ENCODE measurements at regions not wholly inside any gene's neighbourhood (a gene's known extent, or its start where the extent isn't known, plus 50 kb on each side); places are given as distances from the start of the nearest gene placed in this dataset.

GRCh38 chr12:3427956-3428355 lies 63.0 kb upstream of the PRMT8 start:
- POLR2A ChIA-PET (ENCODE audit: unreplicated experiment) = no interaction called here
- no peaks in the 10 kb centered on the region for H3K36me3 ChIP-seq (ENCODE audit: control insufficient read depth, insufficient read depth, low read length)
- H2AK5ac ChIP-seq (ENCODE audit: low read depth, low read length) = no peak overlapping the region
- H3K4me2 ChIP-seq (ENCODE audit: low read depth, low read length) = no peak overlapping the region
- no peak overlapping the region for H3K56ac ChIP-seq (ENCODE audit: extremely low read depth, insufficient read depth, low read length)
- H4K5ac ChIP-seq (ENCODE audit: low read depth, low read length) = no peak overlapping the region
- H2AK9ac ChIP-seq (replicated peaks; ENCODE audit: low read depth, low read length, poor library complexity) = no peak overlapping the region
- DNase-seq = no peak
- H3K9me1 ChIP-seq (ENCODE audit: insufficient read depth, low read length) = no peaks in the 10 kb centered on the region
- no peak for ATAC-seq (ENCODE audit: low read depth)
- no peak overlapping the region for H3K18ac ChIP-seq (ENCODE audit: low read depth, low read length)
- WGBS, 2 experiments (ENCODE audit: extremely low coverage in 2 of 2, insufficient read length in 1 of 2) = no CpG with 5 or more reads among the region's 2 CpGs
- no peaks in the 10 kb centered on the region for H3K27me3 ChIP-seq (ENCODE audit: control insufficient read depth, insufficient read depth, low read length)
- CTCF ChIA-PET = no interaction called here
- no peak overlapping the region for H2BK5ac ChIP-seq (ENCODE audit: low read depth, low read length, poor library complexity, severe bottlenecking)
- no peak overlapping the region for H3K4me3 ChIP-seq (ENCODE audit: insufficient read depth, low read depth, low read length)
- no peak overlapping the region for H3K14ac ChIP-seq (replicated peaks; ENCODE audit: low read depth, low read length)
- TF ChIP-seq CTCF (conservative IDR thresholded peaks at IDR 0.05; ENCODE audit: low read depth, low read length) (no peak), MAFK (IDR thresholded peaks at IDR 0.05; ENCODE audit: low read depth, low read length) (no peak), MAZ (IDR thresholded peaks at IDR 0.05; ENCODE audit: borderline replicate concordance, low read depth, low read length) (no peak), RAD21 (IDR thresholded peaks at IDR 0.05; ENCODE audit: low read length) (no peak), USF2 (IDR thresholded peaks at IDR 0.05; ENCODE audit: low read depth, low read length) (no peak), ELK1 (IDR thresholded peaks at IDR 0.05; ENCODE audit: borderline replicate concordance, low read depth, low read length) (no peak)
- H3K9me3 ChIP-seq (ENCODE audit: control insufficient read depth, insufficient read depth, low read length) = no peaks in the 10 kb centered on the region
- H3K27ac ChIP-seq (ENCODE audit: insufficient read depth, low read length) = no peak overlapping the region
- H2BK120ac ChIP-seq (ENCODE audit: low read depth, low read length) = no peak overlapping the region
- BruUV-seq (replicated peaks) = no TSS peak
- no peak overlapping the region for H3K23ac ChIP-seq (ENCODE audit: low read depth, low read length)
- no peak overlapping the region for H2BK20ac ChIP-seq (ENCODE audit: low read depth, low read length)
- intact Hi-C loops (cut with micrococcal nuclease) (no loop called here), dilution Hi-C loops (cut with HindIII; ENCODE audit: low sequenced_read_pairs, unreplicated experiment) (no loop called here), in situ Hi-C loops (cut with MboI; ENCODE audit: low sequenced_read_pairs) (no loop called here)
- no peak overlapping the region for H4K91ac ChIP-seq (ENCODE audit: insufficient read depth, low read depth, low read length)
- H4K8ac ChIP-seq (ENCODE audit: low read depth in 2 of 2, low read length in 2 of 2) = no peak overlapping the region
- no peak overlapping the region for H3K4ac ChIP-seq (ENCODE audit: low read depth, low read length)
- H3K79me1 ChIP-seq (ENCODE audit: low read depth in 1 of 2, low read length in 2 of 2) = no peaks in the 10 kb centered on the region
- H2AFZ ChIP-seq (replicated peaks; ENCODE audit: low read length, poor library complexity) = no peak overlapping the region
- H2BK15ac ChIP-seq (ENCODE audit: low read depth, low read length) = no peak overlapping the region
- no peaks in the 10 kb centered on the region for H4K20me1 ChIP-seq (ENCODE audit: insufficient read depth, low read length)
- H3K9ac ChIP-seq (ENCODE audit: low read depth, low read length) = no peak overlapping the region
- no peaks in the 10 kb centered on the region for H3K4me1 ChIP-seq (ENCODE audit: control insufficient read depth, insufficient read depth, low read length)

Measured in IMR-90 (cell line).